Activated CD4-positive, alpha-beta T cell treated with anti-CD3 and anti-CD28 coated beads, Interleukin-2, amount 50 U/mL, for 24 hours (primary cell): ENCODE measurements at regions not wholly inside any gene's neighbourhood (a gene's known extent, or its start where the extent isn't known, plus 50 kb on each side); places are given as distances from the start of the nearest gene placed in this dataset.
"Not testable (repeated sequence)": the region's sequence is repeated elsewhere in the genome, so short reads cannot be mapped to it uniquely, and the experiment has no call there.

Experiments used
- DNase-seq, 2 donors: peaks; one replicate each; pipeline ENCODE4 v3.0.0-alpha.2; 2020; ENCODE audit warnings: low read depth in 1 of 2, low spot score in 1 of 2

DNA sequence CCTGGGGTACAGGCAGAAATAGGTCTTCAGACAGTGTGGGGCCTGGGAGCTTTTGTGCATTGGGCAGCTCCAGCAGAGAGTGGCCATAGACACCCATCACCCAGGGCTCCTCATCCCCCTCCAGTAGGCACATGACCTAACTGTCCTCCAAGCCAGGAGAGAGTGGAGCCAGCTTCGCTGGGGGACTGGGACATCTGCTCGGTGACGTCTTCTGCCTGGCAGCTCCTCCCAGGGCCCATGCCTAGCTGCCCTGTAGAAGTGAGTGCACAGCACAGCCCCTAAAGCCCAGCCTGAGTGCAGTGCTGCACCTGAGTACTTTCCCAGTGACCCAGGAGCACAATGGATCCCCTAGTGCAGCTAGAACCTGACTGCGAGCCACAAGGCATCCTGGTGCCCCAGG is 279.7 kb upstream of the SLC7A11 start:
- no peak for DNase-seq

DNA sequence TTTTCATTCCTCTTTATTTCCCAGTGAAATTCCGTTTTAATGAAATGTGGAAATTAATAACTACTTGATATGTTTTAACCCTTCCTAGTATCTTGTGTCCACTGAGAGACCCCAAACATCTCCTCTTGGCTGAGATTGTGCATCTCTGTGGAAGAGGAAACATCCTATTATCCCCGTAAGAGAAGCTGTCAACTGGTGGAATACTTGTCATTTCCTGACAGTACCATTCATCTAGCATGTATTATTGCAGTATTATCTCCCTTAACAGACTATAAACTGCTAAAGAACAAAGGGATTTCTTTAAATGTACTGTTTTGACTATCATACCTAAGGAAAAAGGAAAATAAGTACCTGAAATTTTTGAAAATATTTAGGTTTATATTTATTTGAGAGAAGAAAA is 277.3 kb upstream of the SLC7A11 start:
- DNase-seq = no peak

DNA sequence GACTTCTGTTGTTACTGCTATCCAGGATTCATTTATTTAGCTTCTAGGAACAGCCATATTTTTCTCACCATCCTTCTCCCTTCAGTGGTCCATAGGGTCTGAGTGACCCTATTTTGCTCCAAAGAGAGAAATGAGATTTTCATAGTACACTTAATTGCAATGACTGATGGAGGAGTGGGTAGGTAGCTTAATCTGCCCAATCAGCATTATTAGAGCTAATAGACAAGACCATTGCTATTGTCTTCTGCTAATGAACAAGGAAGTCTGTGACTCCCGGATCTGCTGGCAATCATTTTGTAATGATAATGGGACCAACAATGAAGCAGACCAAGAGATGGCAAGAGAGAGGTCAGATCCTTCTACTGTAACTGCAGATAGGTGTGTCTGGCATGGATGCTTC is 271.4 kb upstream of the SLC7A11 start:
- DNase-seq = no peak

GRCh38 chr4:138512756-138513155 is 270.6 kb upstream of the SLC7A11 start:
- DNase-seq = no peak

DNA sequence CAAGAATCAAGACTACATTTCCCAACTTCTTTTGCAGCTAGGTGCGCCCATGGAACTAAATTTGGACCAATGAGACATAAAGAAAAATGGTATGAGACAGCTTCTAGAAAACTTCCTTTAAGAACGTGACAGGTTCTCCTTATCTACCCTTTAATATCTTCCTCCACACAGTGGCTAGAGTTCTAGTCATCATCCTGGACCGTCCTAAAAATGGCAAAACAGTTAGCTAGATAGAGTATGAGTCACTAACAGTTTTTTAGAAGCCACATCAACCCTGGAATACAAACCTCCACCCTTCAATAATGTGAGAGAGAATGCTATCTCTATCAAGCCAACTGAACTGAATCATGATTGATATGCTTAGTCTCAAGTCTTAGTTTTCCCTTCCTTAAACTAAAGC is 267.9 kb upstream of the SLC7A11 start:
- DNase-seq = no peak

DNA sequence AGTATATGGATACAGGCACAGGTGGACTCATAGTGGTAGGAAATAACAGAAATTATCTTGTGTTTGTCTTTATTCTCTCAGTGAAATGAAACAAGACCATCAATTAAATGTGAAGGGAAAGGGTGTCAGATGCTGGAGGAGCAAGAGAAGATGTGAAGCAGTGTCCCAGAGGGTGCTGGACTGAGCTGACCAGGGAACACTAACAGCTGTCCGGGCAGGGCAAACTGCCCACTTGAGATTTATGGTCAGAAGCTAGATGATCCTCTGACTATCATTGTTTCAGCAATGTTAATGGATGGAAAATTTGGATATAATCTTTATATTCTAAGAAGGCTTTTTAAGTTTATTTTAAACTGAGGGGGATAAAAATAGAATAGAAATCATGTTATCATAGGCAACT is 267.2 kb upstream of the SLC7A11 start:
- no peak for DNase-seq

DNA sequence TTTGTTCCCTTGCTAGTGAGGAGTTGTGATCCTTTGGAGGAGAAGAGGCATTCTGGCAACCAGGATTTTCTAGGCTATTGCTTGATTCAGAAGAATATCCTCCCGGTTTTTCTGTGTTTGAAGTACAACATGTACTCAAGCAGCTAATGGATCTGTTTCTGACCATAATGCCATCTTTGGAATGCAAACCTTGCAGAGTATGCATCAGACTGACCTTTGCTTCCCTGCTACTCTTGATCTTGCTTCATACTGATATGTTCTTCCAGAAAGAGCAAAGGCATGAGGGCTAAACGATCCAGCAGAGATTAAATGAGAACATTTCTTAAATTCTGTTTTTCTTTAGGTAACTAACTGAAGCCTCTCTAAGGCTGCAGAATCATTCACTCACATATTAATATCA is 265.4 kb upstream of the SLC7A11 start:
- DNase-seq = no peak

DNA sequence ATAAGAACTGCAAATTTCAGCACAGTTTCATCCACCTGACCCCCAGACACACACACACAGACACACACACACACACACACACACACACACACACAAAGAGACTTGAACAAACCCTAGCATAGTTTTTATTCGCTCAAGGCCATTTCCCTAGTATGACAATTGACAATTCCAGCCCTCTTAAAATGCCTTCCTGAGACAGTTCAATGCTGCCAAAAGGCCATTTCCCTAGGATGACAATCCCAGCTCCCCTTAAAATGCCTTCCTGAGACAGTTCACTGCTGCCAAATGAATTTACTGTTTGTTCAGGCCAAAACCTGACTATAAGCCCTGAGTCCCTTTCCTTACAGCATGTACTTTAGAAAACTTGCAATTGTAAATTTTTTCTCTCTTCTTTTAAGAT is 259.5 kb upstream of the SLC7A11 start:
- DNase-seq = no peak

DNA sequence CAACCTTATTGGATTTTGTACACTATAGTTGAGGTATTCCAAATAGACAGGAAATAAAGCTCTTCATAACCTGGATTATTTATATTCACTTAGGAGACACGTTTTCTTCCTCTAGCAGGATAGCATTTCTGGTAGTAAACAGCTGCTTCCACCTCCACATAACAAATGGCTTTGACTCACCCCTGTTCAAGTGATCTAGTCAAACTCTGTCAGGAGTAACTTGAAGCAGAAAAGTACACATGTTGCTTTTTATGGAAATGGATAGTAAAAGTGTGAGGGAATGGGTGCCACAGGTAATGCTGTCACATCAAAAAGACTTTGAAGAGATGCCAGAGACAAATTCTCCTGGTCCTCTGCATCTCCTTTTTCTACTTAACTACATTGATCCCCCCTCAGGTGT is 258.7 kb upstream of the SLC7A11 start:
- DNase-seq = no peak

- no peak for DNase-seq
Observed at GRCh38 chr4:138499627-138500026, 257.5 kb upstream of the SLC7A11 start.

GRCh38 chr4:138494931-138495330 is 252.8 kb upstream of the SLC7A11 start:
- DNase-seq = no peak

DNA sequence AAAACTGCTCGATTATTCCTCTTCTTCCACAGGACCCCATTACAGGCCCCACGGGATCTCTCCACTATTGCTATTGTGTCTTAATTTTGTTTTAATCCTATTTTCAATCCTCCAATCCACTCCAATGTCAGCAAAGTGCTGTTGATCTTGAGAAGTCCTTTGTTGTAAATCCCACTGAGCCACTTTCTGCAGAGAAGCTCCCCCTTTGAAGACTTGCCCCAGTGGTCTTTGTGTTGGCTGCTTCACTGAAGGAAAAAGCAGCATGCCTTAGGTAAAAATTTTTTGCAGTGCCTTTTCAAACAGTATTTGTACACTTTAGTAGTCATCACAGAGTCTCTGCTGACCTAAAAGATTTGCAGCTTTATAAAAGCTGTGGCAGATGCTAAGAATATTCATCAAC is 252.0 kb upstream of the SLC7A11 start:
- DNase-seq = no peak

DNA sequence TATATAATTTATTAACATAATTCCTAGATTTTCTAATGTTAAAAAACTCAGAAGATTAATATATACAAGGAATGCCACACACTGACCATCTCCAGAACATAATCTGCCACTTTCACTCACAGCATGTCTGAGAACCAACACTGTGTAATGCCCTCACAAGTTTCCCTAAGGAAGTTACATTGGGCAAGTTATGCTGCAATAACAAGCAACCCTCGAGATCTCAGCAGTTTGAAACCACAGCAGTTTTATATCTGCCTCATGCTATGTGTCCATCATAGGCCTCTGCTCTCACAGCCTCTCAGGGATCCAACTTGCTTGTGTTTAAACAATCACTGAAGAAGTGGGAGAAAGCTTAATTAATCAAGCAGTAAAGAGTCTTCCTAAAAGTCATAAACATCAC is 250.0 kb upstream of the SLC7A11 start:
- DNase-seq = no peak

DNA sequence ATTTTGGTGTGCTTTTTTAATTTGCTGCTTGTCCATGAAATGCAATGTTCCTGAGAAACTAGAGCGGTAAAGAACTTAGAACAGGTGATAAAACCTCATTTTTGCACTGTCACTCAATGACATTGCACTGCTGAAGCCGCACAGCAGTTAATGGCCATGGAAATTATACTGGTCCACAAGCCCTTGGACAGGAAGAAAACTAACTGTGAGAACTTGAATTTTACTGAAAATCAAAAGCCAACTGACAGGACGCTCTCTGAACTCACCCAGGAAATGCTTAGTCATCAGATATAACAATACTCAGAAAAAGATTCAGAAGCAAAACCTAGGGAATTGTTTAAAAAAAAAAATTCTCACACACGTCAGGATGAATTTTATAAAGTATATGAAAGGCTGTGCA is 246.4 kb upstream of the SLC7A11 start:
- no peak for DNase-seq

GRCh38 chr4:138487670-138488069 is 245.5 kb upstream of the SLC7A11 start:
- no peak for DNase-seq

DNA sequence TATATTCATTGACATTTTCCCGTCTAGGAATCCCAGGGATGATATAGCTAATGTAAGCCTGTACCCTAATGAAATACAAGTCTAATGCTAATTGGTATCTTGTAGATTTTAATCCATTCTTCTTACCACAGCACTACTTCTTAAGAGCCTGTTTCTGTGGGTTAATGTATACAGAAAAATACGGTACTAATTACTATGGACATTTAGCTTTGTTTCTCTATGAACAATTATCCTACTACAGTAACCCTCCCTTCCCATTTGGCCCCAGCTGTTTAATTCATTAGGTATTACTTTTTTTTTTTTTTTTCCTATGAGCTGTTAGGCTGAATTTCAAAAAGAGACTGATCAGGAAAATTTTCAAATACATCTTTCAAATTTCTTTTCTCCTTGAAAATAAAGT is 245.1 kb upstream of the SLC7A11 start:
- DNase-seq = no peak

DNA sequence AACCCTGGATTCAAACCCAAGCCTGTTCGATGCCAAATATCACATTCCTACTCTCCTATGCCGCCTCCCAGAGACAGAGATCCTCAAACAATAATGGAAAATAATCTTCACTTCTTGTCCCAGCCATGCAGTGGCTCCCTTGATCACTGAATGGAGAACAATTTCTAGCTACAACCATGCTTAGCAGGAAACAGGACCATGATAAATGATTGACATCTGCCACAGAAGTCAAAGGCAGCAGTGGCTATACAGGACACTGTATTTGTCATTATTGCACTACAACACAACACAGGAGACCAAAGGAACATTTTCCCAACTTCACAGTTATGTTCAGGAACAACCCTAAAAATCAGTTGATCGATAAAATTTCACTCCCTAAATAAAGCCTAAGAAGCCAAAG is 243.3 kb upstream of the SLC7A11 start:
- no peak for DNase-seq

DNA sequence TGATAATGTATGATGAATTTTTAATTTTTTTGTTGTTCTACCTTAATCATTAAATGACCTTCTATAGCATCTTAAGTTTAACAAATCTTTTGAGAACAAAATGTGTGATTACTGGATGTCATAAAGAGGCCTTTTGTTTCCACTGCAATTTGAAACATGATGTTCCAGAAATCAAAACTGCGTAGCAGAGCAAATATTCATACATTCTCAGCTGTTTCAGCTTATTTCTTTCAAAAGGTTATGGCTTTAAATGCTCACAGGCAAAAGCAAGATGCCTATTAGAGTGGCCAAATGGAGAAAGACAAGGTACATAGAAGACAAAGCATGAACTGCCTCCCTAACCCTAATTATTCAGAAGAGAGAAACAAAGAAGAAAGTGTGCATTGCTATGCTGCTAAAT is 233.0 kb upstream of the SLC7A11 start:
- no peak for DNase-seq

- DNase-seq = no peak
Observed at GRCh38 chr4:138473339-138473738, 231.2 kb upstream of the SLC7A11 start.

DNA sequence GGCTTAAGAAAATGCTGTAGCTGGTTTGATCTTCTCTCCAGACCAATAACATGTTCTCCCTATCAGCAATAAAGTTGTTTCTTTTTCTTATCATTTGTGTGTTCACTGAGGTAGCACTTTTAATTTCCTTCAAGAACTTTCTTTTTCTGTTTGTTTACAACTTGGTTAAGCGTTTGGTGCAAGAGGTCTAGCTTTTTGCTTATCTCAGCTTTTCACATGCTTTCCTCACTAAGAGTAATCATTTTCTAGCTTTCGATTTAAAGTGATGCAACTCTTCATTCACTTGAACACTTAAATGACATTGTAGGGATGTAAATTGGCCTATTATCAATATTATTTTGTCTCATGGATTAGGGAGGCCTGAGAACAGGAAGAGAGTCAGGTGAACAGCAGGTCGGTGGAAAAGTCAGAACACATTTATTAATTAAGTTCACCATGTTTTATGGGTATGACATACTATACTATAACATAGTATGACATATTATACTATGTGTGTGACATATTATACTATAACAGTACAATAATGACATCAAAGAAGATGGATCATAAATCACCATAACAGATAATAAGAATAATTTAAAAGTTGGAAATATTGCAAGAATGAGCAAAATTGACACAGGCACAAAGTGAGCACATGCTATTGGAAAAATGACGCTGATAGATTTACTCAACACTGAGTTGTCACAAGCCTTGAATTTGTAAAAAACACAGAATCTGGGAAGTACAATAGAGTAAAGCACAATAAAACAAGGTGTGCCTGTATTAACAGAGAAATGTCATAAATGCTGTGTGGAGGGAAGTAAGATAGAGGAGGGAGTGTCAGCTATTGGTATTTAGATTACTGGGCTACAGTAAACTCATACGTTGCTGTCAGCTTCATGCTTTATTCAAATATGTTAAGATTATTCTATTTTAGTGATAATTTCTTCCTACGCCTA is 218.6 kb upstream of the SLC7A11 start:
- no peak for DNase-seq

DNA sequence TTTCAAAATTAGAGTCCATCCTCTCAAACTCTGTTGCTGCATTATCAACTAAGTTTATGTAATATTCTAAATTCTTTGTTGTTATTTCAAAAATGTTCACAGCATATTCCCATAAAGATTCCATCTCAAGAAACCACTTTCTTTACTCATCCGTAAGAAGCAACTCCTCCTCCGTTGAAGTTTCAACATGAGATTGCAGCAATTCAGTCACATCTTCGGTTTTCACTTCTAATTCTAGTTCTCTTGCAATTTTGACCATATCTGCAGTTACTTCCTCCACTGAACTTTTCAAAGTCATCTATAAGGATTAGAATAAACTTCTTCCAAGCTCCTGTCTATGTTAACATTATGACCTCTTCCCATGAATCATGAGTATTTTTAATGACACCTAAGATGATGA is 216.6 kb upstream of the SLC7A11 start:
- DNase-seq = no peak

DNA sequence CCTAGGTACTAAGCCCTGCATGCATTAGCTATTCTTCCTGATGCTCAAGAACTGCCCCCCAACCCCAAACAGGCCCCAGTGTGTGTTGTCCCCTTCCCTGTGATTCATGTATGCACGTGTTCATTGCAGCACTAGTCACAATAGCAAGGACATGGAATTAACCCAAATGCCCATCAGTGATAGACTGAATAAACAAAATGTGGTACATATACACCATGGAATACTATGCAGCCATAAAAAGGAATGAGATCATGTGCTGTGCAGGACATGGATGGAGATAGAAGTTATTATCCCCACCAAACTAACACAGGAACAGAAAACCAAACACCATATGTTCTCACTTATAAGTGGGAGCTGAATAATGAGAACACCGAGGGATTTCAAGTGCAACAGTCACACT is 214.2 kb upstream of the SLC7A11 start:
- DNase-seq = not testable (repeated sequence)

GRCh38 chr4:138455097-138455496 is 212.9 kb upstream of the SLC7A11 start:
- no peak for DNase-seq
